Mesodermal cell (in vitro differentiated cells): ENCODE measurements at regions not wholly inside any gene's neighbourhood (a gene's known extent, or its start where the extent isn't known, plus 50 kb on each side); places are given as distances from the start of the nearest gene placed in this dataset.

Experiments
- H3K27ac ChIP-seq: 2 replicates; pipeline ENCODE4 v1.7.0; 2013; ENCODE audit warnings: mild to moderate bottlenecking, low read depth, low read length, moderate library complexity; ENCODE audit not compliant: severe bottlenecking
- H3K36me3 ChIP-seq: 2 replicates; pipeline ENCODE4 v1.7.1; 2013; ENCODE audit warnings: mild to moderate bottlenecking, low read length, moderate library complexity; ENCODE audit not compliant: control insufficient read depth, insufficient read depth
- H3K4me1 ChIP-seq: one replicate; pipeline ENCODE4 v1.7.1; 2013; ENCODE audit warnings: mild to moderate bottlenecking, low read length; ENCODE audit not compliant: insufficient read depth, control insufficient read depth, poor library complexity, severe bottlenecking
- H3K4me3 ChIP-seq: 2 replicates; pipeline ENCODE4 v1.7.0; 2013; ENCODE audit warnings: low read length, control low read depth, mild to moderate bottlenecking; ENCODE audit not compliant: insufficient read depth, poor library complexity, severe bottlenecking; ENCODE audit errors: extremely low read depth
- H3K9me3 ChIP-seq: 2 replicates; pipeline ENCODE4 v1.7.1; 2013; ENCODE audit warnings: mild to moderate bottlenecking, low read length, moderate library complexity; ENCODE audit not compliant: control insufficient read depth
- WGBS, 2 experiments: methylation state at CpG; one replicate each; pipeline ENCODE4 v1.1.5; 2013; ENCODE audit warnings: missing lambda C conversion rate in 2 of 2; ENCODE audit not compliant: insufficient coverage in 2 of 2; 5-methylcytosine and 5-hydroxymethylcytosine counted together

- 93 to 94% methylated on average over 4 of the region's 4 CpGs for WGBS, 2 experiments
- peaks cover 3% of the 10 kb centered on the region for H3K9me3 ChIP-seq
- no peak overlapping the region for H3K27ac ChIP-seq
- no peak overlapping the region for H3K4me3 ChIP-seq
- H3K4me1 ChIP-seq = peaks cover 9% of the 10 kb centered on the region
- no peaks in the 10 kb centered on the region for H3K36me3 ChIP-seq
Measured at GRCh38 chr16:51010817-51011216, 140.3 kb downstream of the SALL1 start.

DNA sequence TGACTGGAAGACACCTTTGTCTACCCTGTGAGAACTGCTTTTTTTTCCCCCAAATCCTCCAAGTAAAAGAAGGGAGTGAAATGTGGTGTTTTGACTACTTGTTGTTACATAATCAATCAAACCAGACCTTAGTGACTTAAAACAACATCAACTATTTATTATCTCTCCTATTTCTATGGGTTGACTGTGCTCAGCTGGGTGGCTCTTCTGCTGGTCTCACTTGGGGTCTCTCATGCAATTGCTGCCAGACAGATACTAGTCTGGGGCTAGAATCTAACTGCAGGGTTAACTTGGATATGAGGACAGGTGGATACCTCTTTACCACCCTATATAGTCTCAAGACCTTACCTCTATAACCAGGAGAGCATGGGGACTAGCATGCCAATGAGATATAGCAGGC lies 141.3 kb downstream of the SALL1 start:
- Histone ChIP-seq H3K36me3 (no peaks in the 10 kb centered on the region), H3K4me3 (no peak overlapping the region), H3K9me3 (peaks cover 3% of the 10 kb centered on the region), H3K27ac (no peak overlapping the region), H3K4me1 (peaks cover 9% of the 10 kb centered on the region)

DNA sequence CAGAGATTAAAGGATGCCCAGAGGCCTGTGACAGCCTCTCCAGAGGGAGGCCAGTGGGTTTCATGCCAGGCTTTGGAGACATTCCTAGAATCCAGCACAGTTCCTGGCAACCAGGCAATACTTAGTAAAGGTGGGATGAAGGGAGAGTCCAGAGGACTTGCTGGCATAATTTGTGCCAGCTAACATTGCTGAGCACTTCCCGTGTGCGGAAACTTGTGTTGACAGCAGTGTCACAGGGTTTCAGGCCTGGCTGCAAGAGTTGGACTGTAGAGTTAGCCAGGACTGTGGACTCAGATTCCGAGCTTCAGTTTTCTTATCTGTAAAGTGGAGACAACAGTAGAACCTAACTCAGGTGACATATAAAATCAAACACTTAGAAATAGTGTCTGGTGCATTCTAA lies 141.7 kb downstream of the SALL1 start:
- H3K27ac ChIP-seq = no peak overlapping the region
- H3K9me3 ChIP-seq = peaks cover 3% of the 10 kb centered on the region
- WGBS, 2 experiments = 97 to 100% methylated on average over 2 of the region's 3 CpGs
- H3K36me3 ChIP-seq = no peaks in the 10 kb centered on the region
- no peak overlapping the region for H3K4me3 ChIP-seq
- peaks cover 9% of the 10 kb centered on the region for H3K4me1 ChIP-seq

- Histone ChIP-seq H3K27ac (no peak overlapping the region), H3K4me3 (no peak overlapping the region), H3K4me1 (peaks cover 9% of the 10 kb centered on the region), H3K36me3 (no peaks in the 10 kb centered on the region), H3K9me3 (peaks cover 3% of the 10 kb centered on the region)
- 91 to 94% methylated on average over 4 of the region's 6 CpGs for WGBS, 2 experiments
Measured at GRCh38 chr16:51008607-51009006, 142.5 kb downstream of the SALL1 start.

- no peak overlapping the region for H3K27ac ChIP-seq
- peaks cover 3% of the 10 kb centered on the region for H3K9me3 ChIP-seq
- H3K36me3 ChIP-seq = no peaks in the 10 kb centered on the region
- WGBS, 2 experiments = 100% methylated on average over 1 of the region's 1 CpG
- no peak overlapping the region for H3K4me3 ChIP-seq
- H3K4me1 ChIP-seq = peaks cover 9% of the 10 kb centered on the region
Measured at GRCh38 chr16:51008037-51008436, 143.0 kb downstream of the SALL1 start.

DNA sequence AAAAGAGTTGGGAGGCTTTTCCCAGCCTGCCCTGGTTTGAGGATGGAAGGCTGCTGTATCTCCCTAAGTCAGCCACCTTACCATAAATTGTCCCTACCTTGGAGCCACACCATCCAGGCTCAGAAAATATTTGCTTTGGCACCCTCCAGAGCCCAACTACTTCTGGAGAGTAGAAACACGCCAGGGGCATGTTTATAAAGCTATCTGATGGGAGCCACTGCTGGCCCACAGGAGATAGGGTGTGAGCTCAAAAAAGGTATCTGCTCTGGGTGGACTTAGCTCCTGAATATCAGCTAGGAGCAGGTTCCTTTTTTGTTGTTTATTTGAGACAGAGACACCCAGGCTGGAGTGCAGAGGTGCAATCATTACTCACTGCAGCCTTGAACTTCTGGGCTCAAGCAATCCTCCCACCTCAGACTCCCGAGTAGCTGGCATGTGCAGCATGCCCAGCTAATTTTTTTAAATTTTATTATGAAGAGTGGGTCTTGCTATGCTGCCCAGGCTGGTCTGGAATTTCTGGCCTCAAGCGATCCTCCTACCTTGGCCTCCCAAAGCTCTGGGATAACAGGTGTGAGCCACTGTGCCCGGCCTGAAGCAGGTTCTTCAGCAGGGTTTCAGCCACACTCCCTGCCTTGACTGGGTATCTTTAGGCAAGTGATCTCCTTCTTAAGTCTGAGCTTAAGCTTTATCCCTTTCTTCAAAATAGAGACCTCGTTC lies 147.1 kb downstream of the SALL1 start:
- Histone ChIP-seq H3K27ac (no peak overlapping the region), H3K4me1 (no peaks in the 10 kb centered on the region), H3K4me3 (no peak overlapping the region), H3K36me3 (no peaks in the 10 kb centered on the region), H3K9me3 (no peaks in the 10 kb centered on the region)
- 83 to 89% methylated on average over 3 of the region's 5 CpGs for WGBS, 2 experiments

GRCh38 chr16:51002881-51003490 lies 148.1 kb downstream of the SALL1 start:
- Histone ChIP-seq H3K9me3 (no peaks in the 10 kb centered on the region), H3K27ac (peak overlapping the region; percentile 23), H3K4me1 (no peaks in the 10 kb centered on the region), H3K4me3 (no peak overlapping the region), H3K36me3 (no peaks in the 10 kb centered on the region)
- 94 to 95% methylated on average over 4 of the region's 7 CpGs for WGBS, 2 experiments

- Histone ChIP-seq H3K36me3 (no peaks in the 10 kb centered on the region), H3K9me3 (no peaks in the 10 kb centered on the region), H3K4me1 (no peaks in the 10 kb centered on the region), H3K27ac (no peak overlapping the region), H3K4me3 (no peak overlapping the region)
- WGBS, 2 experiments = 80 to 91% methylated on average over 3 to 5 of the region's 7 CpGs
Measured at GRCh38 chr16:50999181-50999580, 151.9 kb downstream of the SALL1 start.

DNA sequence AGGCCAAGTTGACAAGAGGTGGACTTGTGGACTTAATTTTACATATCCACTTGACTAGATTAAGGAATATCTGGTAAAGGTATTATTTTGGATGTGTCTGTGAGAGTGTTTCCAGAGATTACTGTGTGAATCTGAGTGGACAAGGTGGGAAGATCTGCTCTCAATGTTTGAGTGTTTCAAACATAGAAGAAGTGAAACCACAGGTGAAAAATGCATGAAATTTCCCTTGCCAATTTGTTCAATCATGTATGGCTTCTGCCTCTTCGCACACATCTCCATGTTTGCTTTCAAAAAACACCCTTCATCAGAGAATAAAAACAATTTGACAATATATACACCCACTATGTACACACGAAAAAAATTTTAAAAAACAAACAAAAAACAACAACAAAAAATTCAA lies 152.7 kb downstream of the SALL1 start:
- 83 to 88% methylated on average over 1 to 2 of the region's 2 CpGs for WGBS, 2 experiments
- Histone ChIP-seq H3K36me3 (no peaks in the 10 kb centered on the region), H3K4me1 (no peaks in the 10 kb centered on the region), H3K27ac (no peak overlapping the region), H3K4me3 (no peak overlapping the region), H3K9me3 (no peaks in the 10 kb centered on the region)

- Histone ChIP-seq H3K4me3 (no peak overlapping the region), H3K9me3 (no peaks in the 10 kb centered on the region), H3K27ac (no peak overlapping the region), H3K36me3 (no peaks in the 10 kb centered on the region), H3K4me1 (no peaks in the 10 kb centered on the region)
- WGBS, 2 experiments = 85 to 87% methylated on average over 5 to 6 of the region's 6 CpGs
Measured at GRCh38 chr16:50997679-50998078, 153.4 kb downstream of the SALL1 start.

DNA sequence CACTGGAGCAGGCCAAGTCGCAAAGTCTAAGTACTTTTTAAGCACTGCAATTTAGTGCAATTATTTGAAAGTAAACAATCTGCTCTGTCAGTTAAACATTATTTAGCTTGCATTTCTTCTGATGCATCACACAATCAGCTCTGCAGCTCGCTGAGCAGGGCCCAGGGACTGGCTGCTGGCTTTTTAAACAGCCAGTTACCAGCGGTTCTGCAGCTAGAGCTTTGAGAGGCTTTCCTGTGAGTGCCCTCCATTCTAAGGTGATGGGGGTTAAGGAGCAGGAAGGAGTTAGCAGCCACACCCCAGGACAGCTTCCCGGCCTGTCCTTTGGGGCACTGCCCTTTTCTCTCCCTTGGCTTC lies 154.3 kb downstream of the SALL1 start:
- Histone ChIP-seq H3K9me3 (no peaks in the 10 kb centered on the region), H3K36me3 (no peaks in the 10 kb centered on the region), H3K4me1 (no peaks in the 10 kb centered on the region), H3K4me3 (no peak overlapping the region), H3K27ac (no peak overlapping the region)
- 75% methylated on average over 1 of the region's 4 CpGs; no CpG with 5 or more reads in 1 of the 2 experiments for WGBS, 2 experiments
